HFF-Myc (cell line): ENCODE measurements at regions not wholly inside any gene's neighbourhood (a gene's known extent, or its start where the extent isn't known, plus 50 kb on each side); places are given as distances from the start of the nearest gene placed in this dataset.

Experiments
- DNase-seq: peaks from one replicate; pipeline ENCODE4 v3.0.0-alpha.2; 2011; ENCODE audit warnings: low read depth; ENCODE audit errors: extremely low read depth
- H3K4me3 ChIP-seq: replicated peaks from 2 replicates; pipeline ENCODE4 v1.5.1; 2011; ENCODE audit warnings: low read depth, mild to moderate bottlenecking, control low read depth, low read length
- CTCF ChIP-seq: IDR thresholded peaks from 2 replicates; pipeline ENCODE4 v1.5.1; 2012; ENCODE audit warnings: mild to moderate bottlenecking, low read depth, low read length, control low read depth; ENCODE audit errors: missing control alignments

GRCh38 chr21:15515908-15516307 lies 213.9 kb upstream of the USP25 start:
- no peak for DNase-seq
- TF ChIP-seq CTCF: no peak
- H3K4me3 ChIP-seq: no peak overlapping the region

- no peak for TF ChIP-seq CTCF
Measured at GRCh38 chr21:15517394-15517793, 212.4 kb upstream of the USP25 start.

GRCh38 chr21:15520811-15521643 lies 208.8 kb upstream of the USP25 start:
- no peak overlapping the region for H3K4me3 ChIP-seq
- peak; percentile 52 for TF ChIP-seq CTCF
- no peak for DNase-seq

More at GRCh38 chr21:15517394-15517793, 212.4 kb upstream of the USP25 start:
- DNase-seq: no peak
- H3K4me3 ChIP-seq: no peak overlapping the region

- no peak for DNase-seq
- no peak overlapping the region for H3K4me3 ChIP-seq
- no peak for TF ChIP-seq CTCF
Measured at GRCh38 chr21:15521644-15522001, 208.2 kb upstream of the USP25 start.

- no peak for DNase-seq
- TF ChIP-seq CTCF: no peak
- no peak overlapping the region for H3K4me3 ChIP-seq
Measured at GRCh38 chr21:15522148-15522547, 207.6 kb upstream of the USP25 start.

- H3K4me3 ChIP-seq: no peak overlapping the region
- DNase-seq: no peak
- TF ChIP-seq CTCF: no peak
Measured at GRCh38 chr21:15524855-15525254, 204.9 kb upstream of the USP25 start.

GRCh38 chr21:15526798-15527197 lies 203.0 kb upstream of the USP25 start:
- TF ChIP-seq CTCF: no peak
- DNase-seq: no peak
- H3K4me3 ChIP-seq: no peak overlapping the region
